Stromal cell of bone marrow (primary cell): ENCODE measurements at regions not wholly inside any gene's neighbourhood (a gene's known extent, or its start where the extent isn't known, plus 50 kb on each side); places are given as distances from the start of the nearest gene placed in this dataset.

Experiments
- DNase-seq: peaks from one replicate; pipeline ENCODE4 v3.0.0-alpha.2; 2012; ENCODE audit warnings: low read depth

DNA sequence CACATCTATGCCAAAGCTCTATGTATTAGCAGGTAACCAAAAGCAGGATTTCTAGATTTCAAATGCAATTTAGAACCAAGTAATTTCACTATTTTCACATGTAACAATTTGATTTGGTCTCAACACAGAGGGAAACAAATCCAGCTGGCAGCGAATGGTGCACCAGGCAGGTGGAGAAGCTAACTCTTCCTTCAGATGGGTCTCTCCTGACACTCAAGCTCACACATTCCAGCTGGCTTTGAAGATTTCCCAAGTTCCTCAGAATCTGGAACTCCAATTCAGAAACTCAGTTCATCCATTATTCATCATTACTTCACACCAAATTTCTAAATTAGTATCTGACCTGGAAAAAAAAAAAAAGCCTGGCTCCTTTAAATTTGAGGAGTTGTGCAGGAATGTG is 318.1 kb upstream of the NECTIN3 start:
- DNase-seq: no peak

DNA sequence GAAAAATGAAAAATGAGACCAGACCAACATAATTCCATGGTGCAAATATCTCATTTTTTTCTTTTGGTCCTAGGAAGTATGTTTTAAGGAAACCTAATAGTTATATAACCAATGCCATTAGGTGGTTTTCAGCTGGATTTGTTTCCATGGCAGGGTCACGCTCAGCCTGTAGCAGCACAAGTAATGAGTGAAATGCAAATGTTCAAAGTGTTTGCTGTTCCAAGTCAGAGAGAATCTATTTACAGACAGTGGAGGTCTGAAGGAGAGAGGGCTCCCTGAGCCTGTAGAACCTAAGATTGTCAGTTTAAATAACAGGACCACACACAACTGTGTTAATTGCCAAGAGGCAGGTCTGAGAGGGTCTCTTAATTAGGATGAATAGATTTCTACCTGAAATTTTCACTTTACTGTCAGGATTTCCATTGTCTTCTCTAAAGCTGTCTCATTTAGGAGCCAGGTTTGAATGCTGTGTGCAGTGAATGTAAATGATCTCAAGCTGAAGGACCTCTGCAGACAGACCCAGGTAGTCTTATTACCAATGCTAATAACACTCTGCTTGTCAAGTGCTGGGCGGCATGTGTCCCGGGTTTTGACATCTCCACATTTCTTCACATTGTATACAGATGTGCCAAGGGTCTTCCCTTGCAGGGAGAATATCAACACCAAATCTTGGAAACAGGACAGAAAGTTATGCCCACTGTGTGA is 317.3 kb upstream of the NECTIN3 start:
- no peak for DNase-seq

DNA sequence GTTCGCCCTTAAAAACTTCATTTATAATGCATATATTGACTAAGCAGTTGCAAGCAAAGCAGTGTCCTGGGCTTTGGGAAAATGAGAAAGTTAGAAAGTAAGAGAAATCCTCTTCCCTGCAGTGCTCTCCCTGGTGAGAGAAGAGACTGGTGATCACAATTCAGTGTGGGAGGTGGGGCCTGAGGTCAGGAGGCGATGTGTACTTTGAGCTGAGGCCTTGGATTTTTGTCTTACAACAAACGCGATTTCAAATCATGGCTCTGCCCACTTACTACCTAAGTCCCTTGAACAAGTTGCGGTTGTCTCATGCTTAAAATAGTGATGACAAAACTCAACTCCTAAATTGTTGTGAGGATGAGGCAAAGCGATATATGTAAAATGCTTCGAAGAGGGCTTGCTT is 316.3 kb upstream of the NECTIN3 start:
- no peak for DNase-seq

DNA sequence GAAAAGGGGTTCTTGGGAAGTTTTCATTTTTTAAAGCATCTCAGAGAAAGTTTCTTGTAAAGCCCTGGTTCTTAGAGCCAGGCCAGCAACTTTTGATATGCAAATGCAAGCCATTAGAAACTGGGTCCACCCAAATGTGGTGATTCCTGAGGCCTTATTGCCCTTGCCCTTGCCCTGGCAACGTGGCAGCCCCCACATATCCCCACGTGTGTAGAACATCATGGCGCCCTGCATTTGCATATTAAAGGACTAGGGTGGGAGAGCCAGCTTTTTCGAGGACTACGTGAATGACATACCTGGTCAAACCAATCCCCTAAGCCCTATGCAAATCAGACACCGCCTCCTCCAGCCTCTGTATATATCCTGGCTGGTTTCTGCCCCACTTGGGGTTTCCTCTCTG is 314.9 kb upstream of the NECTIN3 start:
- DNase-seq: no peak

DNA sequence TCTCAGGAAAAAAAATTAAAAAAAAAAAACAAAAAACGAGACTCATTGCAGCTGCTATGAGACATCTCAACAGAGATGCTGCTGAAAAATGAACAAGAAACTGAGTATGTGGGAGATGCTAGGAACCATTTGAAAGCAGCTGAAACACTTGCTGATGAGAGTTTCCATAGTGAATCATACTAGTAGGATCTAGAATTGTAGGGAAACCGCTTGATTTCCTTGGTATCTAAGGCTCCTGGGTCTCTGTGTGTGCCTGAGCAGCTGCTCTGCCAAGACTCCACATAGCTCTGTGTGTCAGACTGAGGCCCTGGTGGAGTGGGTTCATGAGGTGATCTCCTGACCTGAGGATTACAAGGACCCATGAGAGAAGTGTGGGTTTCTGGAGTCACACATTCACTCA is 313.4 kb upstream of the NECTIN3 start:
- no peak for DNase-seq

DNA sequence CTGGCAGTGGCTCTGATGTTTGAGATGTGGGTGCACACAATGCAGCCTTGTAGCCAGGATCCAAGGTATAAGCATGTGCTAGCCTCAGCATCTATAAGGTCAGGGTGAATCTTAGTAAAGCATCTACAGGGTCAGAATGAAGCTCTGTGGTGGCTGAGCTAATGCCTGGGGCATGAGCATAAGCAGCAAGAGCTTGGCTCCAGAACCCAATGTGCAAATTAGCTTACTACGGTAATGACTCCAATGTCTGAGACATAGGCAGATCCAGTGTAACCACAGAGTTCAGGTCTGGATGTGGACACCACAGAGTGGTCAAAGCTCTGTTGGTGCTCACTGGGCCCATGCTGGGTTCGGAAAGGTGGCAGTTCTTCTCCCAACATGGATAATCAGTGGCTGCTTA is 304.5 kb upstream of the NECTIN3 start:
- no peak for DNase-seq

DNA sequence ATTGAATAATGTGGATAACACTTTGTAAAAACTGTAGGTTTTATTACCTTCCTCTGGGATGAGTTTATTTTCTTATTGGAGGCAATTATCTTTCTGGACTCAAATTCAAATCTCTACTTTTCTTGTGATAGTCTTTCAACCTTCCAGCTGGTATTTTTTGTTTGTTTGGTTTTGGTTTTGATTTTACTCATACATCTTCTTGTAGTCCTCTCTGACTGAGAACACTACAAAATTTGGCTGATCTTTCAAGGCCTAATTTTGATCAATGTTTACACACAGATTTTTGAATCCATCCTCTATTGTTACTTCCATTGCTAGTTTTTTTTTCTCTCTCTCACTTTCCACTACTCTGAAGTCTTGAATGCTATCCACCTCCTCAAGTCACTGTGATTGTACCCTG is 303.8 kb upstream of the NECTIN3 start:
- DNase-seq: no peak

DNA sequence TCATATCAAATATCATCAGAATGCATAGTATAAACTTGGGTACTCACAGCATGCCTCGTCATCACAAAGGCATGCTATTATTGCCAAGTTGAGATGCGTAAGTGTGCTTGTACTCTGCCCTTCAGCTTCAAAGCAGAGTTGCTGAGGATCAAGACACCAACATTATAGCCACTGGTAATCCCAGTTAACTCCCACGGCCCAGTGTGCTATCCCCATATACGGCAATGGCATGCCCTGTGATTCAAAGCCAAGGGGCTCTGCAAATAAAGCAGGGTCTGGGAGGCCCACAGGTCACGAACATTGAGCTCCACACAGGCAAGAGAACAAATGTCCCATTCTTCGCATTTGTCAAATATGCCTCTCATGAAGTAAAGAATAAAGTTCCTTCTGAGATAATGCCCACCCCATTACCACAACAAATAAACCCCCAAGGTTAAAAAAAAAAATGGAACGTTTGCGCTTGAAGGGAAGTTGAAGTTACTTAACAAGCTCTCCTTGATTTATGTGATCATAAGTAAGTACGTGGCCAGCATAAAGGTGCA is 298.1 kb upstream of the NECTIN3 start:
- DNase-seq: no peak

DNA sequence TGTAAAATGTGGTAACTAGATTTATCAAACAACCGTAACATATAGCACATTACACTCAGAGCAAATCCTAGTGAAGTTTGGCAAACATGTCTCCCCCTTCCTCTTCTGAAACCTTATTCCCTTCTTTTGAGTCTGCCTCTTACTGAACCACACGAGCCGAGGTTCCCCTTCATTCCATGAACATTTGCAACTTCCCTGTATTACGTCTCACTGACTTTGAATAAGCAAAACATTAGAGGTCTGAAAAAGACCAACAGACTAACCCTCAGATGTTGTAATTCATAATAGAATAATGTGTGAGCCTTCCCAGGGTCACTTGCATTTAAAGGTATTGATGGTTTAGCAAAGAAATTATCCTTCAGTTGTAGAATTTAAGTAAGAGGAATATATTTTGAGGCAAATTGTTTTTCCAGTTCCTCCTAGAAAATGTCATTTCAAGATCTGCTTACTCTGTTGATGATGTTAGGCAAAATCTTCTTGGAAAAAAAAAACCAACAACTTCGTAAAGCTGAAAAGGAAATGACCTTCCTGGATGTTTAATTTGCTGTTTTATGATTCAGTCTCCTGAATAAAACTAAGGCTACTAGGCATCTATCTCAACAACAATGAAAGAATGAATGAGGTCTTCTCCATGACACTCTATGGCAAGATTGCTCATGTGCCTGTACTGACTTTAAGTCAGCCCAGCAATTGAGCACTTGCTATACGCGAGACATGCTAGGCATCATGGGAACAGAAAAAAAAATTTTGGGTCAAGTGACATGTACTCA is 296.9 kb upstream of the NECTIN3 start:
- DNase-seq: no peak

DNA sequence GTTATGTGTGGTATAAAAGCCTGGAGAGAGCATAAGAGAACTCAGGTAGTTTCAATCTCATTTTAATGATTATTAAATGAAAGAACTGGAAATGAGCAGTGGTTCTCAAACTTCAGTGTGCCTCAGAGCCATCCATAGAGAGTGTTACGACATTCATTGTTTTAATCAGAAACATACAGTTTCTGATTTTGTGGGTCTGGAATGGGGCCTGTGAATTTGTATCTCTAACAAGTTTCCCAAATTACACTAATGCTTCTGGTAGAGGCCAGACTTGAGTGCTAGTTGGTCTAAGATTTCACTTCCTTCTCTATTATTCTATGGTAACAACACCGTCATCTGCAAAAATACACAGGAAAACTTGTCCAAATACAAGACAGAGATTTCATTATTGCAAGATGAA is 292.0 kb upstream of the NECTIN3 start:
- DNase-seq: no peak

DNA sequence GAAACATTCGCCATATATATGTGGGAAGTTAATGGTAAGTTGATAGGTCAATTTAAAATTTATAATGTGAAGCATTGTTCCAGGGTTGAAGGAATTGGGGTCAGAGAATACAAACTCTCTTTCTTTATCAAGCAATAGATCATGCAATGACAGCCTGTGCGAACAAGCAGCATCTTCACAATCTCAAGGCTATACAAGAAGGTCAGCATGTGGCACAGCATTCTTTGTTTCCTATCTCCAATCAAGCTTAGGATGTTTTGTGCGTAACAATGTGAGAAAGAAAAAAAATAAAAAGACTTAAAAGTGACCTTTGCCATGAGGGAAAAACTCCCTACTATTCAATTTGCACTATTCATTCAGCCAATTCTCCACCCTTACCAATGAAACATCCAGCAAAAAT is 288.1 kb upstream of the NECTIN3 start:
- DNase-seq: no peak

DNA sequence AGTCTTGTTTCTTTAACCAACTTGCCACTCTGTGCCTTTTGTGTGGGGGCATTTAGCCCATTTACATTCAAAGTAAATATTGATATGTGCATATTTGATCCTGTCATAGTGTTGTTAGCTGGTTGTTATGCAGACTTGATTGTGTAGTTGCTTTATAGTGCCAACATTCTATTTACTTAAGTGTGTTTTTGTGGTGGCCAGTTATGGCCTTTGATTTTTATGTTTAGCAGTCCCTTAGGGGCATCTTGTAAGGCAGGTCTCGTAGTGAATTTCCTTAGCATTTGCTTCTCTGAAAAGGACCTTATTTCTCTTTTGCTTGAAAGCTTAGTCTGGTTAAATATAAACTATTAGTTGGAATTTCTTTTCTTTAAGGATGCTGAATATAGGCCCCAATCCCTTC is 282.8 kb upstream of the NECTIN3 start:
- no peak for DNase-seq

DNA sequence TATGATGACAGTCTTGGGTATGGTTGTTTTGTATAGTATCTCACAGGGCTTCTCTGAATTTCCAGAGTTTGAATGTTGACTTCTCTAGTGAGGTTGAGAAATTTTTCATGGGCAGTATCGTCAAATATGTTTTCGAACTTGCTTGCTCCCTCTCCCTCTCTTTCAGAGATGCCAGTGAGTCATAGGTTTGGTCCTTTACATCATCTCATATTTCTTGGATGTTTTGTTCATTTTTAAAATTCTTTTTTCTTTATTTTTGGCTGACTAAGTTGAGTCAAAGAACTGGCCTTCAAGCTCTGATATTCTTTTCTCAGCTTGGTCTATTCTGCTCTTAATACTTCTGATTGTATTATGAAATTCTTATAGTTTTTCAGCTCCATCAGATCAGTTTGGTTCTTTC is 282.3 kb upstream of the NECTIN3 start:
- no peak for DNase-seq

DNA sequence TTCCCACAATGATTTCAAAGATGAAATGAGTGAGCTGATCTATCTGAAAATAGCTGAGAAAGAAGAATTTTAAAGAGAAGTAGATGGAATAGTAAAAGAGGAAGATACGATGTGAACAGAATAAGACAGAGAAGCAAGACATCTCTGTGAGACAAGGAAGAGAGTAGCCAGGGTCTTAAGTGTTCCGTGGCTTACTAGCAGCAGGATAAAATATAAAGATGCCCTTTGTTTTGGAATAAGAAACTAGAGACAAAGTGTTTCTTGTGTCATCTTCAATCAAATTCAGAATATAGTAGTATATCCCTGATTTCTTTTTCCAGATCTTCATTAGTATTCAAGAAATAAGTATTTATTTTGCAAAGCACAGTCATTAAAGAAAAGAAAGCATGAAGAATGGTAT is 281.0 kb upstream of the NECTIN3 start:
- no peak for DNase-seq

DNA sequence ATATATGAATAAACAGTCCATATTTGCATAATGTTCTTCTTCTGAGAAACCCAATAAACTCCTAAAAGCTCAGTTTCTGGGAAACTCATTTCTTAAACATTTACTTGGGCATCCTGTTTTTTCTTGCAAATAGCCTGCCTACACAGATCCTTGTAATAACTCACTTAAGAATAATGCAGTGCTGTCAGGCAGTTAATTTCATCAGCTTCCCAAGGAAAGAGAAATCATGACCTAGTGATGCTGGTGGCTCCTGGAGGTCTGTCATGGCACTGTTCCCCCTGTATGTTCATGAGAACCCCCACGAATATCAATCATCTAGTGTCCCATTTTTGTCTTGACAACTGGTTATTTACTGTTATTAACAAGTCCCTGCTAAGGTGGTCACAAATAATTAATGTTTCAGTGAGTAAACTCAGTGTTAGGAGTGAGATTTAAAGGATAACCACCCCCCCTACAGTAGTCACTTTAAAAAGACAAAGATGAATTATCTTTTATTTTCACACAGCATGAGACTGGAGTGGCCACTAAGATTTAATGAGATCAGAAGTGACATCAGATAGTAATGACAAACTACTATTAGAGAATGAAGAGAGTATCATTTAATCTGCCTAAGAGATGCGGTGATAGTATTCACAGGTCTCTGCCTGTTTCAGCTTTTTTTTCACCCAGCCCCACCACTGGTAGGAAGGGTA is 279.5 kb upstream of the NECTIN3 start:
- DNase-seq: no peak

DNA sequence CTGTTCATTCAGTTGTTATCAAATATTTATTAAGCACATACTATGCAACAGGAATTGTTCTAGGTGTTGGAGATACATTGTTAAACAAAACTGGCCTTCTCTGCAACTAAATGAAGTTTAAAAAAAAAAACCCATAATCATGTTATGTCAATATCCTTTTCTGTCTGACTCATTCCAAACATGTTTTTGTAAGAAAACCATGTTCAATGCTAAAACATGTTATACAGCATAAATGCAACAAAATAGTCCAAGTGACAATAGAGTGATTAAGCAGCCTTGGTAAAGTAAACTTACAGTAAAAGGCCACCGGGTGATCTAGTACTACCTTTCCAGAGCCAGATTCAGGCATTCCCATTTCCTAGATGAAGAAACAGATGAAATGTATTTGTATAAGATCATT is 278.0 kb upstream of the NECTIN3 start:
- no peak for DNase-seq

DNA sequence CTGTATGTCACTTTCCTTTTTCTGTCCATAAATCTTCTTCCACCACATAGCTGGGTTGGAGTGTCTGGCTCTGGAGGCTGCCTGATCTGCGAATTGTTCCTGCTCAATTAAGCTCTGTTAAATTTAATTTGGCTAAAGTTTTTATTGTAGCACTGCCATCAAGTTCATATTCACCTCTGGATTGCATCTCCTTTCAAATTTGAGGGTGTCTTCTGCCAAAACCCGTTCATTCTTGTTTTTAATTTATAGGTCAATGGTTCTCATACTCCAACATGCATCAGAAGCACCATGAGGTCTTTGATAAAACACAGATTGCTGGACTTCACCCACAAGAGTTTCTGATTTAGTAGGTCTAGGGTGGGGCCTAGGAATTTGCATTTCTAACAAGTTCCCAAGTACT is 276.5 kb upstream of the NECTIN3 start:
- no peak for DNase-seq

DNA sequence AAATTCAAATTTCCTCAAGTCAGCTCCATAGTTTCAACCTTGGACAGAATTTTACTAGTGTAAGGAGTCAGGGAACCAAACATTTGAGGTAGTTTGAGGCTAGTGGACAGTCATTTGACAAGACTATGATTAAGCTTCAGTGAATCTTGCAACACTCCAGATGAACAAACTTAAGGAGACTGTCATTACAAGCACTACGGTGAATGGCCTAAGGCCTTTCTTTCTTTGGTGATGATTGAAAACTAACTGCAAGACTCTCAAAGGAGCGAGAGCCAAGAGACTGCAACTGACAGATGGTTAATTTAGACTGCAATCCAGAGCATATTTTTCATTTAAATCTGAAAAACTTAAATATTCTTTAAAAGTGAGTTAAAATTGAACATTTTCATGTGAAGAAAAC is 272.3 kb upstream of the NECTIN3 start:
- no peak for DNase-seq

DNA sequence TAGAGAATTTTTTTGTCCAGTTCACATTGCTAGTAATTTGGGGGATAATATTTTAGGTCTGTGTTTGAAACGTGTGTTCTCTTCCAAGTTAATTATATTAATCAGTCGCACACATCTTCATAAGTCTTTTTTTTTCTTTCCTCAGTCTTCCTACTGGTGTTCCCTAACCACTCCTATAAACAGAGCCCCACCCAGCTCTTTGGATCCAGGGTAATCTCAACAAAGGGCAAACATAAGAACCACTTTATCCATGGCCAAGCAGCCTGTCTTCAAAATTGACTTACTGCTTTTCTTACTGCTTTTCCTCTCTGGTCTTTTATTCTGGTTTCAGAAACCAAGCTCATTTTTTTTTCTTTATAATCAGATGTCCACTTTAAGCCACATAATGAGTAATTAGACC is 266.8 kb upstream of the NECTIN3 start:
- no peak for DNase-seq

DNA sequence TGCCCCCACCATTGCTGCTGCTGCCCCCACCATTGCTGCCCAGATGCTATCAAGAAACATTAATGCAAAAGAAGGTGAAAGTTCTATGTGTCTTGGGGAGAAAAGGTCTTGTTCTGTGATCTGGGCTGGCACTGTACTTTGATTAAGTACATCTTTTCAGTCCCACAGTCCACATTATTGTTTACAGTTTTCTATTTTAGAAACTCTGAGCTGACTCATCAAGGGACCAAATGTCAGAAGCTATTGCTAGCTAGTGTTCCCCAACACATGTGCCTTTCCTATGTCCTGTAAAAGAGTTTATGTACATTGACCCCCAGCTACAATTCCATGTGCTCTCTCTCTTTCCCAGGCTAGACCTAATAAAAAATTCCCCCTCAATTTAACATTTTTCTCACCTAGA is 264.7 kb upstream of the NECTIN3 start:
- no peak for DNase-seq

DNA sequence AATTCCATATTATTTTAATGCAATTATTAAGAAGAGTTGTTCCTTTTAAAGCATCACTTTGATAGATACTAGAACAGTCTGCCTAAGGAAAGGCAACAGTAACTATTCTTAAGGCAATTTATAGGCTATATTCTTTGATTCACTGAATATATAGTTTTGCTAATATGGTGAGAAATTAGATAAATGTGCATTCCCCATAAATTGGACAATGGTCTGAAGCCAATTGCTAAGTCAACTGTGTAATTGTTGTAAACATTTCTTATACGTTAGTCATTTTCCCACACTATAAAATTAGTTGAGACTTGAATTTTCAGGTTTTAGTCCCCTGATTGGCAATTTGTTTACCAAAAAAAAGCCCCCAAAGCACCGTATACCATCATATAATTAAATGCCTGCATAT is 263.0 kb upstream of the NECTIN3 start:
- DNase-seq: no peak

DNA sequence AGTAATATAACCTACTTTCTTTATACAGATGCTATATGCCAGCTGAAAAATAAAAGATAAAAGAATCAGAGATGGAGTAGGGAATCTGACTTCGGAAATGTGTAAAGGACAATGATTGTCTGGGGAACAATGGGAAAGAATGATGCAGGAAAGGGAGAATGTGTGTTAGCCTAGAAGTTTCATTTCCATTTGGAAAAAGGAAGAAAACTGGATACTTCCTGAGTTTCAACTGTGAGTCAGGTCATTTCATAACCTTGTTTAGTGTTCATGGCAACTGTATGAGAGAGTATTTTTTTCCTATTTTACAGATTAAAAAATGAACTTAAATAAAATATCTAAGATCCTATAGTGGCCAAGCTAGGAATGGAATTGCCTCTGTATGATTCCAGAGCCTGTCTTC is 261.3 kb upstream of the NECTIN3 start:
- DNase-seq: peak; percentile 63

DNA sequence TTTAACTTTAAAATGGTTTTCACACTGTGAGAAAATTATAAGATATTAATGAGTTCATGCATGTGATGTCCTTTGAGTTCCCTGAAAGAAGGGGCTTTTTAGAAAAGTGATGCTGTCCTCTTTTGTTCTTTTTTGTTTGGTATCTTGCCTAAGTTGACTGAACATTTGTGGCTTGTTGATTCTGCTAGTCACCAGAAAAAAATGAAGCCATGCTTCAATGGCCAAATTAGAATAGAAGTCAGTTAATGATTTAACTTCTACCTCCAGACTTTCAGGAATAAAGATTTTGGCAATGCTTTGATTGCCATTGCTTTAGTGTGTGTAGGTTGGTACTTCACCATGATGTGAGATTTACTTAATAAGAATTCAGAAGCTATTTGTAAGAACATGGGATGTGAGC is 260.6 kb upstream of the NECTIN3 start:
- no peak for DNase-seq
